ENCODE measurements at regions not wholly inside any gene's neighbourhood (a gene's known extent, or its start where the extent isn't known, plus 50 kb on each side); places are given as distances from the start of the nearest gene placed in this dataset. TPM values are rescaled to one million over a fixed set of nuclear protein-coding genes. Genes with fewer than 3 reads are reported as not detected.

DNA sequence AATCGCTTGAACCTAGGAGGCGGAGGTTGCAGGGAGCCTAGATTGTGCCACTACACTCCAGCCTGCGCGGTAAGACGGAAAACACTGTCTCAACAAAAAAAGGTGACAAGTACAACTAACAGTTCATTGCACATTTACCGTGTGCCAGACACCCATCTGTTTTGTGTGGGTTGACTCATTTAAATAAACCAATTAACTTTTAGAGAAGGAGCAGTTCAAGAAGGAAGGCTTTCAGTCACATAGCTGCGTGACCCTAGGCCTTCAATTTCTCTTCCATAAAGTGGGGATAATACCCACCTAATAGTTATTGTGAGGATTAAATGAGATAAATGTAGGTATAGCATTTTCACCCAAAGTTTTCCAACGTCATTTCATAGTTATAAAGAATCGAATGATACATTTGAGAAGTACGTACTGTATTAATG, 52.3 kb upstream of the KDM7A start:
- no peaks in the 10 kb centered on the region for H3K9me3 ChIP-seq (replicated peaks; ENCODE audit: control insufficient read depth, insufficient read depth, low read length)
- TF ChIP-seq EZH2 (IDR thresholded peaks at IDR 0.05; ENCODE audit: borderline replicate concordance, low read depth, low read length, severe bottlenecking) (no peak), POLR2A (IDR thresholded peaks at IDR 0.05; ENCODE audit: low read depth, low read length) (no peak)
- ChIA-PET CTCF (interaction anchor here (0.9 kb wide), 1 partner anchor 10 kb away, joined by 3 read pairs; no protein-coding TSS in a partner anchor), POLR2A (no interaction called here)
- no peaks in the 10 kb centered on the region for H3K36me3 ChIP-seq (ENCODE audit: control insufficient read depth in 2 of 2, extremely low read depth in 1 of 2, insufficient read depth in 2 of 2, low read length in 2 of 2)
- DNase-seq (ENCODE audit: low read depth, low spot score), result no peak
- no peak for FAIRE-seq
- BruUV-seq (replicated peaks), result no TSS peak
- peaks cover 6% of the 10 kb centered on the region for H3K4me1 ChIP-seq (ENCODE audit: control insufficient read depth, extremely low read depth, insufficient read depth, low read length)
- no peak overlapping the region for H3K9ac ChIP-seq (replicated peaks; ENCODE audit: extremely low read depth, insufficient read depth, low read length)
- dilution Hi-C loops (cut with MboI; ENCODE audit: extremely low pct_ligation_motif_present, low sequenced_read_pairs) (no loop called here), intact Hi-C loops (cut with micrococcal nuclease) (no loop called here)
- no peaks in the 10 kb centered on the region for H3K79me2 ChIP-seq (ENCODE audit: control insufficient read depth, insufficient read depth, low read length)
- H4K20me1 ChIP-seq (replicated peaks; ENCODE audit: control insufficient read depth, extremely low read depth, insufficient read depth, low read length), result no peaks in the 10 kb centered on the region
- H3K27ac ChIP-seq (ENCODE audit: insufficient read depth, low read depth, low read length), result no peak overlapping the region
- H2AFZ ChIP-seq (ENCODE audit: low read depth, low read length), result no peak overlapping the region
- no peaks in the 10 kb centered on the region for H3K9me1 ChIP-seq (replicated peaks; ENCODE audit: control insufficient read depth, extremely low read depth, insufficient read depth, low read length)
- H3K4me3 ChIP-seq (replicated peaks in 1 of 3; ENCODE audit: insufficient read depth in 1 of 3, low read depth in 1 of 3, low read length in 3 of 3), result no peak overlapping the region
- H3K4me2 ChIP-seq (ENCODE audit: insufficient read depth, low read length), result no peak overlapping the region
- H3K27me3 ChIP-seq (ENCODE audit: control insufficient read depth in 2 of 2, insufficient read depth in 2 of 2, low read length in 2 of 2), result peaks cover 18 to 21% of the 10 kb centered on the region in 2 experiments

Small RNA genes in the stretch of these regions (small RNA-seq; reads per million reads assigned to genes)
- not detected for gene RNU1-58P (ENCODE audit: insufficient read depth, insufficient read length, low read depth, low replicate concordance)
